Mucosa of descending colon (tissue), 3 donors: ENCODE measurements at regions not wholly inside any gene's neighbourhood (a gene's known extent, or its start where the extent isn't known, plus 50 kb on each side); places are given as distances from the start of the nearest gene placed in this dataset.
"Not testable (repeated sequence)": the region's sequence is repeated elsewhere in the genome, so short reads cannot be mapped to it uniquely, and the experiment has no call there.

Experiments used
- ATAC-seq: fragments of 200-7000 bp; cut with Tn5 transposase; one replicate; pipeline ENCODE4 v1.9.1; 2020; ENCODE audit warnings: mild to moderate bottlenecking, moderate library complexity
- DNase-seq, 3 donors: peaks; one replicate each; pipeline ENCODE4 v3.0.0-alpha.2; 2020
- H3K36me3 ChIP-seq: fragments of 200-600 bp; one replicate; pipeline ENCODE4 v1.8.0; 2021; ENCODE audit warnings: low read depth, mild to moderate bottlenecking
- H3K4me1 ChIP-seq: fragments of 200-600 bp; one replicate; pipeline ENCODE4 v1.8.0; 2021; ENCODE audit warnings: low read depth, mild to moderate bottlenecking
- H3K4me3 ChIP-seq: fragments of 200-600 bp; one replicate; pipeline ENCODE4 v1.8.0; 2021; ENCODE audit warnings: mild to moderate bottlenecking
- H3K9me3 ChIP-seq: fragments of 200-600 bp; one replicate; pipeline ENCODE4 v1.8.0; 2021; ENCODE audit warnings: mild to moderate bottlenecking
- intact Hi-C, 2 donors: fragments of 100-400 bp; cut with DNase I in 1 of 2; cut with micrococcal nuclease in 1 of 2; formaldehyde crosslinking; loops; one replicate each; pipeline versions ENCODE4 v1.11.0 to v1.11.1; 2022; cut with DNase I, micrococcal nuclease
- donor health status: DM: no; HTN: no; CAD: no; lungs with moderate emphysema.
- donor health status: DM: no; HTN: no; CAD: no.
- donor health status: DM: no; HTN: yes; CAD: no.

- H3K36me3 ChIP-seq, H3K9me3 ChIP-seq, intact Hi-C loops, H3K4me3 ChIP-seq, H3K4me1 ChIP-seq, DNase-seq, ATAC-seq: not testable (repeated sequence)
Measured at GRCh38 chr9:41633726-41634125, 444.6 kb upstream of the ZNG1F start.

- DNase-seq, ATAC-seq, H3K9me3 ChIP-seq, intact Hi-C loops, H3K36me3 ChIP-seq, H3K4me1 ChIP-seq, H3K4me3 ChIP-seq: not testable (repeated sequence)
Measured at GRCh38 chr9:41623666-41624065, 434.5 kb upstream of the ZNG1F start.

- ATAC-seq, intact Hi-C loops, H3K4me3 ChIP-seq, H3K9me3 ChIP-seq, H3K4me1 ChIP-seq, H3K36me3 ChIP-seq, DNase-seq: not testable (repeated sequence)
Measured at GRCh38 chr9:41619254-41619653, 430.1 kb upstream of the ZNG1F start.

GRCh38 chr9:41606961-41607547 is 417.9 kb upstream of the ZNG1F start:
- H3K4me1 ChIP-seq, ATAC-seq, DNase-seq, H3K4me3 ChIP-seq, H3K36me3 ChIP-seq, intact Hi-C loops, H3K9me3 ChIP-seq: not testable (repeated sequence)

- H3K4me1 ChIP-seq, H3K4me3 ChIP-seq, H3K9me3 ChIP-seq, intact Hi-C loops, DNase-seq, ATAC-seq, H3K36me3 ChIP-seq: not testable (repeated sequence)
Measured at GRCh38 chr9:41565572-41565971, 376.5 kb upstream of the ZNG1F start.
